NCI-H69 (cell line): ENCODE measurements at regions not wholly inside any gene's neighbourhood (a gene's known extent, or its start where the extent isn't known, plus 50 kb on each side); places are given as distances from the start of the nearest gene placed in this dataset.
A peak's percentile ranks its signal among the peaks of the same experiment; 100 is the strongest.

Experiments used
- DNase-seq: peaks from one replicate; lab custom pipeline; 2025; lab: John Stamatoyannopoulos, UW

- DNase-seq, result no peak
Observed at GRCh38 chr9:95756986-95757385, 118.5 kb upstream of the ERCC6L2 start.

DNA sequence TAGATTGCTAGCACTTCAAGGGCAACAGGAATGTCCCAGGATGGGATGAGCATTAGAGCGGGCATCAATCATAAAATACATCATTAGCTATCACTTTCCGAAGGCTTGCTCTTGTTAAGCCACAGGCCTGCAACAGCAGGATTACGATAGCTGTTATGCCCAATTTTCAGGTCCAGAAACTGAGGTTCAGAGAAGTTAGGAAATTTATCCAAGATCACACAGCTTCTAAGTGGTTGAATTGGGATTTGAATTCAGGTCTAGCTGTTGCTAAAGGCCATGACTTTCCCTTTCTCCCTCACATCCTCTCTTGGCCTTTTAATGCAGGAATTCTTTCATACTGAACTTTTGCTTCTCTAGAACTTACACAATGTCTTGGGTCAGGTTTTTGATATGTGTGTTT is 119.4 kb upstream of the ERCC6L2 start:
- DNase-seq, result no peak

DNA sequence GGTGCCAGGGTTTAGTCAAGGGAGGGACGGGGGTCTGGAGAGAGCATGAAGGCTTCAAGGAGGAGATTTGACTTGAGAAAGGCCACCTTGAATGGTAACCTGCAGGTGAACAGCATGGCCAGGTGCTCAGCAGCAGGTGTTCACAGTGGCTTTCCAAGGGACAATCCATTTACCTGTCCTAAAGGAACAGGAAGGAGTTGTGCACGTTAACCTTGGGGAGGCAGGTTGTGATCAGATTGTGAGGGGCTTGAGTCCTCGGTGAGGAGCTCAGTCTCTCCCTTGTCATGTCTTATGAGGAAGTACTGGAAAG is 120.1 kb upstream of the ERCC6L2 start:
- peak; percentile 35 for DNase-seq

- peak; percentile 49 for DNase-seq
Observed at GRCh38 chr9:95754533-95755420, 120.7 kb upstream of the ERCC6L2 start.

DNA sequence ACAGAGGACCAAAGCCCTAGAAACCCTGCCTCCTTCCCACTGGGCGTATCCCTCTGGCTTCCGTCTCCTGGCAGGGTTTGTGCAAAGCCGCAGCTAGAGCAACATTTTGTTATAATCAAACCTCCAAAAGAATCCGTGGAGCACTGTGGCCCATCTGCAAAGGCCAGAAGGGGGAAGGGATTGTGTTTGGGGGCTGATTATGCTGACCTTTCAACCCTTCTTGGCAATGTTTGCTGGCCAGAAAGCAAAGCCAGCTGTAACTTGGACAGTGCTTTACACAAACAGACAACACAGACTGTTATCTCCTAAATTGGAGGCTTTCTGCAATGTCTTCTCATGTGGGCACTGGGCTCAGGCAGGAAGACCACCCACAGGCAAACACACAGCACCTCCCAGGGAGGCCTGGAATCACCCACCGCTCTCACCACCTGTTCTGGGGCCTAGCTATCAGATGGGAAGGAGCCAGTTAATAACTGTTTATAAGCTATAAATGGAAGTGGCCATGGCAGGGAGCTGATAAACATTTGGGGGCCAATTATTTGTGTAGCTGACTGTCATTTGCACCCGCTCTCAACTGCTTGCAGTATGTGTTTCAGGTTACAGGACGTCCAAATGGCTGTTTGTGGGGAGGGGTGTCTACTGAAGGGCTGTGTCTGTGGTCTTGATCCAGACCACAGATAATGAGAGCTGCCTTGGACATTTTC is 121.6 kb upstream of the ERCC6L2 start:
- peak; percentile 97 for DNase-seq

- peak; percentile 79 for DNase-seq
Observed at GRCh38 chr9:95752129-95752731, 123.3 kb upstream of the ERCC6L2 start.

GRCh38 chr9:95751520-95751790 is 124.0 kb upstream of the ERCC6L2 start:
- peak; percentile 79 for DNase-seq

DNA sequence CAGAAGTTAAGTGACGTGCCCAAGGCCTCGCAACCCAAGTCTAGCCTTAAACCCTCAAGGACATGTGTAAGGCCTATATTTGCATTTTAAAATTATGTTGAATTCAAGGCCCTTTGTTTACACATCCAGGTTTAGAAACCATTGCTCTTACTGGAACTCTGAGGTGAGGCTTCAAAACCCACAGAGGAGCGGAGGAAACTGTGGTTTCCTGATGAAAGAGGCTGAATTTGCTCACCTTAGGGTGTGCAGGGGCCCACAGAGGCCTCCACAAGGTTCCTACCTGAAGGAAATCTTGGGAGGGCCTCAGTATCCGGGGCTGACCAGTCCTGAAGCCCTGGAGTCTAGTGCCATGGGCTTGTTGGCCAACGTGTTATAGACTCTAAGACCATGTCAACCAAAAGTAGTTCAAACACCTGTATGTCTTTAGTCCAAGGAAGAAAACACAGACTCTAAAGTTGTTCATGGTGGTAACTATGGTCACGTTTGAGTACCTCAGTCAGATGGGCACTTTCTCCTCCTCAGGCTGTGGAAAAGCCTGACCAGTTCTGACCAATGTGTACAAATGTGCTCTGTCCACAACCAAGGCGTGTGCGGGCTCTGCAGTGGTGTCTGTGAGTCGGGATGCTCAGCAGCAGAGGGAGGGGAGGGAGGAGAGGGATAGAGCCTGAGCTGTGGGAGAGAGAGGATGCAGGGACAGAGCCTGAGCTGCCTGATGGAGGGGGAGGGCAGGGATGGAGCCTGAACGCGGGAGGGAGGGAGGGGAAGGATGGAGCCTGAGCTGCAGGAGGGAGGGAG is 124.6 kb upstream of the ERCC6L2 start:
- no peak for DNase-seq

DNA sequence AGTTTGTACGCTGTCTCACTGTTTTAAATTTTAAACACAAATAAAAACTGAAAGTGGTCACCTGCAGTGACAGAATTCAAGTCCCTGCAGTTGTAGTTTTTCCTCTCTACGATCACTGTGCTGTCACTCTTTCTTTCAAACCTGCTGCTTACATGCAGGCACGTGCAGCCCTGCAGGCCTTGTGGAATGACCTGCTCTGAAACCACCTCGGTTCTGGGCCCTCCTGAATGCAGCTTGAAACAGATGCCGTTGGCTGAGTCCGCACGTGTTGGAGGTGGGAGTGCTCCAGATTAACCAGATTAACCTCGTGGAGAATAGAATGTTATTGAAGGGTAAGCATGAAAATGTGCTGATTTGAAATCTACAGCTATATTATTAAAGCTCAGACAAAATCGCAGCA is 126.0 kb upstream of the ERCC6L2 start:
- DNase-seq, result no peak

DNA sequence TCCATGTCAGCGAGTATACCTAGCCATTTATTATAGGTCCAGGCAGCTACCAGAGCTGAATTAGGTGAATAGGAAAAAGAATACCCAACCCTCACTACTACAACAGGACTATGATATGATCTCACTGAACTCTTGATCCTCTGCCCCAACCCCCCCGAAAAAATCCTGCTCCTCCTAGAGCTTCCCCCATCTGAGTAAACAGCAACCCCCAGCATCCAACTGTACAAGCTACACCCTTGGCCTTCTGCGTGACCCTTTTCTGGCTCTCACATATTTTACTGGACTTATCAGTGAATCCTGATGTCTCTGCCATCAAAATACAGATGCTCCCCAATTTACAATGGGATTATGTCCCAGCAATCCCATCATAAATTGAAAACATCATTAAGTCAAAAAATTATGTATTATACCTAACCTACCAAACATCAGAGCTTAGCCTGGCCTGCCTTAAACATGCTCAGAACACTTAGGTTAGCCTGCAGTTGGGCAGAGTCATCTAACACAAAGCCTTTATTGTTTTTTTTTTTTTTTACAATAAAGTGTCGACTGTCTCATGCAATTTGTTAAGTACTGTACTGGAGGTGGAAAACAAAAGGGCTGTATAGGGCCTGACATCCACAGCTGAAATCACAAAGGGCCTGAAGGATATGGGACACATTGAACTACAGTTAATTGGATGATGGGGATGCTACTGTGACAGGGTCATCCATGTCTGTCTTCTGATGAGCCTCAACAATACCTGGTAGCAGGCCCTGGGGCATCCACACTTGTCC is 128.9 kb upstream of the ERCC6L2 start:
- no peak for DNase-seq

GRCh38 chr9:95742821-95743220 is 132.7 kb upstream of the ERCC6L2 start:
- DNase-seq, result no peak

GRCh38 chr9:95741631-95742030 is 133.9 kb upstream of the ERCC6L2 start:
- DNase-seq, result no peak

- no peak for DNase-seq
Observed at GRCh38 chr9:95740217-95741004, 135.1 kb upstream of the ERCC6L2 start.

- no peak for DNase-seq
Observed at GRCh38 chr9:95738438-95738837, 137.1 kb upstream of the ERCC6L2 start.

- peak; percentile 76 for DNase-seq
Observed at GRCh38 chr9:95736891-95737522, 138.5 kb upstream of the ERCC6L2 start.

GRCh38 chr9:95736370-95736769 is 139.1 kb upstream of the ERCC6L2 start:
- DNase-seq, result peak; percentile 73

GRCh38 chr9:95735701-95736100 is 139.8 kb upstream of the ERCC6L2 start:
- DNase-seq, result no peak

- DNase-seq, result no peak
Observed at GRCh38 chr9:95733741-95734666, 141.5 kb upstream of the ERCC6L2 start.
